NB4 (cell line): ENCODE measurements at regions not wholly inside any gene's neighbourhood (a gene's known extent, or its start where the extent isn't known, plus 50 kb on each side); places are given as distances from the start of the nearest gene placed in this dataset.

ENCODE experiments used
- POLR2A ChIP-seq: IDR thresholded peaks from 2 replicates; pipeline ENCODE4 v1.6.1; 2011; ENCODE audit warnings: mild to moderate bottlenecking; ENCODE audit not compliant: insufficient read length; ENCODE audit errors: extremely low read depth
- TF ChIP-seq, protein P1 (sequence below): IDR thresholded peaks from one replicate; pipeline ENCODE4 v1.5.1; 2012; ENCODE audit warnings: low read depth, low read length

DNA sequence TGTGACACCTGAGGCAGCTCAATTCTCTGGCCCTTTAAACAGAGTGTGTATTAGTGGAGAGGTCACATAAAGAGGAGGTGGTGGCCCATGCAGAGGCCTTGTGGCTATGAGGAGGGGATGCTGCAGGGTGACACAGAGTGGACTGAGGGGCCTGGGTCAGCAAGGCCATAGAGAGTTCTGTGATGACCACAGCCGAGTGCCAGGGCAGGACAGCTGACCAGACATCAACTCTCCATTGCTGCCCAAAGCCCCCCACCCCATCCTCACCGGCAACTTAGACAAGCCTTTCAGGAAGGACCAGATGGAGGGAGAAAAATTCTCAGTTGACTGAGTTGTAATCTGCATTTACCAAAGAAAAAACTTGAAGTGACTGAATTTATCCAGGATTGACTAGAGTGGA is 378.1 kb downstream of the RPS24 start:
- no peak for TF ChIP-seq POLR2A
- TF ChIP-seq, protein P1, sequence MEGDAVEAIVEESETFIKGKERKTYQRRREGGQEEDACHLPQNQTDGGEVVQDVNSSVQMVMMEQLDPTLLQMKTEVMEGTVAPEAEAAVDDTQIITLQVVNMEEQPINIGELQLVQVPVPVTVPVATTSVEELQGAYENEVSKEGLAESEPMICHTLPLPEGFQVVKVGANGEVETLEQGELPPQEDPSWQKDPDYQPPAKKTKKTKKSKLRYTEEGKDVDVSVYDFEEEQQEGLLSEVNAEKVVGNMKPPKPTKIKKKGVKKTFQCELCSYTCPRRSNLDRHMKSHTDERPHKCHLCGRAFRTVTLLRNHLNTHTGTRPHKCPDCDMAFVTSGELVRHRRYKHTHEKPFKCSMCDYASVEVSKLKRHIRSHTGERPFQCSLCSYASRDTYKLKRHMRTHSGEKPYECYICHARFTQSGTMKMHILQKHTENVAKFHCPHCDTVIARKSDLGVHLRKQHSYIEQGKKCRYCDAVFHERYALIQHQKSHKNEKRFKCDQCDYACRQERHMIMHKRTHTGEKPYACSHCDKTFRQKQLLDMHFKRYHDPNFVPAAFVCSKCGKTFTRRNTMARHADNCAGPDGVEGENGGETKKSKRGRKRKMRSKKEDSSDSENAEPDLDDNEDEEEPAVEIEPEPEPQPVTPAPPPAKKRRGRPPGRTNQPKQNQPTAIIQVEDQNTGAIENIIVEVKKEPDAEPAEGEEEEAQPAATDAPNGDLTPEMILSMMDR = no peak
